Fibroblast of skin of left quadriceps (primary cell): ENCODE measurements at regions not wholly inside any gene's neighbourhood (a gene's known extent, or its start where the extent isn't known, plus 50 kb on each side); places are given as distances from the start of the nearest gene placed in this dataset.
"Not testable (repeated sequence)": the region's sequence is repeated elsewhere in the genome, so short reads cannot be mapped to it uniquely, and the experiment has no call there.

Experiments used
- DNase-seq, 2 experiments: peaks; one replicate each; pipeline ENCODE4 v3.0.0-alpha.2; 2013; ENCODE audit warnings: low read depth in 2 of 2

DNA sequence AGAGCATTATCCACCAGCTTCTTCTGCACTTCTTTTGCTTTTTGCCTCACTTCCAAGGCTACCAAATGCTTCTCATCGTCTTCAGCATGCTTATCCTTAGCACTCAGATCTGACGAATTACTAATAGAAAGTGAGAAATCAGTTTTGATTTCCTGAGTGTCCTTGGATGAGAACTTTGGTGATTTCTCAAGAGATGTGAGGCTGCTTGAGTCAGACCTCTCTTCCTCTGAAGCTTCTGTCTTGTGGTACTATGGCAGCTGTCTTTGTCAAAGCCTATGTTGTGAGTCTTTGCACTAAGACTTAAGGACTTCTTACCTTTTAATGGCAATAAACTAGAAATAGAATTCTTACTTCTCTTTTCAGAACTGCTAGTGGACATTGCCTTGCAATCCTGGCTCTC, 169.9 kb downstream of the CPE start:
- DNase-seq: no peak

DNA sequence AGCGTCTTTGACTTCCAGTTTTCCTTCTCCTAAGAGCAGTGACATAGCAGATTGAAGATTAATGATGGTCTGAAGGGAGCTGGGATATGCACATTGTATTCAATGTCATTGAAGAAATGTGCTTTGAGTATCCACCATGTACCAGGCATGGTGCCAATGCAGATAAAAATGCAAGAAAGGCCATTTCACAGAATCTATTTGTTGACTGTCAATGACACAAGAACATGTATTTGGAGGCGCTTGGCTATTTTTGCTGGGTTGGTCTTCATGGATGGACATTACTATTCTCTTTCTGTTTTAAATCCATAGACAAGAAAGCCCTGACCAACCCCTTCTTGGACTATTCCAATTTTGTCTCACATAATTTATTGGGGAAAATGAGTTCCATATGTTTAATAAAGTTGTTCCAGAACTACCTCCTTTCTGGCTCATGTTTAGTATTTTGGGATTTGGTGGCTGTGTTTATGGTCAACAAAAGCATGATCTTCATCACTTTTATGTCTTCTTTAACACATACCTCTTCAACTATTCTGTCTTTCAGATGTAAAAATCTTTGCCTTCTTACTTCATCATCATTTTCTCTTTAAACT, 174.5 kb downstream of the CPE start:
- DNase-seq: no peak

DNA sequence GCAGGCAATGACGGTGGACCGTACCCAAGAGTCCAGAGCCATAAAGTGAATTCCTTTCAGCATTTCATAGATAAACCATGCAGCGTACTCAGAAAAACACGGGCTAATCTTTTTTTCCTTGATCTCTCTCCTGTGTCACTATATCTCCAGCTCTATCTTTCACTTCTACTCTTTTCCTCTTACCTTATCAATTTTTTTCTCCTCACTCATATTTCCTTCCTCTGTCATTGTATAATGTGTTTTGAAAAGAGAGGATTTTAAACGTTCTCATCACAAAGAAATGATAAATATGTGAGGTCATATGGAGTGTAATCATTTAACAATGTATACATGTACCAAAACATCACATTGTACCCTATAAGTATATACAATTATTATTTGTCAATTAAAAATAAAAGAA, 176.5 kb downstream of the CPE start:
- DNase-seq: no peak

DNA sequence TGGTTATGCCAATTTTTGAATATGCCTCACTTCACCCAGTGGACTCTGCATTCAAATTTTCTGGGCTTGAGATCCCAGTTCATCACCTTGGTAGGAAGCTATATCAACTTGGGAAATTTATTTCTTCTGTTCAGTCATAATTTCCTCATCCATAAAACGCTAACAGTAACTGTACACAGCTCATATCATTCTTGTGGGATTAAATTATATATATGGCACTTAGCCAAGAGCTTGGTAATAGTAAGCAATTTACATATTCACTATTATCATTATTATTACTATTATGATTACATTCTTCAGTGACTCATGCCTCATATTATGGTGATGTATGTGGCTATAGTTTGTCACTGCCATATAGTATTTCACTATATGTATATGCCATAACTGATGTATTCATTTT, 177.6 kb downstream of the CPE start:
- no peak for DNase-seq

GRCh38 chr4:165560941-165561340, 182.1 kb downstream of the CPE start:
- no peak for DNase-seq

GRCh38 chr4:165563851-165564250, 185.0 kb downstream of the CPE start:
- DNase-seq: peak in 1 of 2 experiments; percentile 9

DNA sequence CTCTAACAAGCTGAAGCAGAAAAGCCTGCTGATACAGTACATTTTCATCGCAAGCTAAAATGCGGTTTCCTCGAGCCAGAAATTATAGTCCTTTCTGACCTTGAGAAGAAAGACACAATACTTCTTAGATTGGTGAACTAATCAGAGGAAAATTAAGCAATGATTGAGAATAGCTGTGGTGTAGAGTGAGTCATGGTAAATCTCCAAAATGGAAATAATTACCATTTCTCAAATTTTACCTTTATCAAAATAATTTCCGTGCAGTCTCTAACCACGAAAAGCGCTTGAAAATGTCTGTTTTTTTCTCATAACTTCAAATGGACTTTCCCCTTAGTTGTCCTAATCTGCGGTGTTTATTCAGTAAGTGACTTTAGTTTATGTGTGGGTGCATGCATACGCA, 190.2 kb downstream of the CPE start:
- DNase-seq: no peak

- DNase-seq: not testable (repeated sequence)
Observed at GRCh38 chr4:165571476-165571875, 192.7 kb downstream of the CPE start.

DNA sequence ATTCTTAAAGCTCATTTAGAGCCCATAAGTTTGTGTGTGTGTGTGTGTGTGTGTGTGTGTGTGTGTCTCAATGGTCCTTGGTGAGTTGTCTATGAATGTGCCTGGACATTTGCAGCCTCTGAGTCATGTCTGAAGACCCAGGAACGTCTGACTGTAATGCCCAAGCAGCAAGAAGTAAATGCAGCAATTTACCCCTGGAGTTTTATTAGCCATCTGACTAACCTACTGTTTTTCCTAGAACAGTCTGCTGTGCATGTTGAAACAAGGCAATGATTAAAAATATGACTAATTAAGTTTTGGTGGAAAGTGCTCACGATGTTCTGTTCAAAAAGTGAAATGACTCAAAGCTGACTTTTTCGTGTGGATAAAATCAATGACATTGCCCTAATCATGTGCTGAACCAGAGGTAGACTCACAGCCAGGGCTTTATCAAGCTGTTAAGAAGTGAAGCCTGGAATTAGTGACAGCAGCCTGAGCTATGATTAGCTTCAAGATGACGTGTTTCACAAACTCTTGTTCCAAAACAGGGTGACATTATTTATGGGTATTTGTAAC, 201.6 kb downstream of the CPE start:
- DNase-seq: peak; percentile 74

GRCh38 chr4:165583341-165583740, 204.5 kb downstream of the CPE start:
- DNase-seq: no peak

- no peak for DNase-seq
Observed at GRCh38 chr4:165584916-165585315, 206.1 kb downstream of the CPE start.

DNA sequence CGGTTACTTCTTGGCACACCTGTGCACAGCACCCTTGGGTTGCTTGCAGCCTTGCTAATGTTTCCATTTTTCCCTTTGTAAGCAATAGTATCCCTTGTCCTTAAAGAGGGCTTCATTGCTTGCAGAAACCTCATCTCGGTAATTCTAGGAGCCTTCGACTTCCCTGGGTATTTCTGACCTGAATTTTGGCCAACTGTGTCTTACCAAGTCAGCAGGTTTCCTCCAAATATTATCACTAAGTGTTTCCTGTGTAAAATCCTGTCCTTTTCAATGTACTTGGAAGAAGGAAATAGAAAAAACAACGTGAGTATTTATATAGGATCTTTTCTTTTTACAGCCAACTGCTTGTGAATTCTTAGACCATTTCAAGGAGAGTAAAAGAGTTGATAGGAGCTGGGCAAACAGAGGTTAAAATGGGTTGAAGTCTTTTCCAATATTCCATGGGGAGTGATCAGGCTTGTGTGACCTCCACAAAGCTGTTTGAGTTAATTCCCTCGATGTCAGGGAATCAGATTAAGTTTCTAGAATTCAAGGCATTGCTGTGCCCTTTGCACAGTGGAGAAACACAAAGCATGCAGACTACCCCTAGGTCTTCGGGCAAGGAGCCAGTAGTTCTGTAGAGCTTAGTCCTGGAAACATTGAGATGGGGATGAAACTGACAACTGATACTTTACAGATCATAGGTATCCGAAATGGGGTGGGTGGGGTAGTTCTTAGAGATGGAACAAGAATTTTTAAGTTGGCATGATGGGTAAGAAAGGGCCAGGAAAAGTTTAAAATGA, 209.9 kb downstream of the CPE start:
- no peak for DNase-seq

DNA sequence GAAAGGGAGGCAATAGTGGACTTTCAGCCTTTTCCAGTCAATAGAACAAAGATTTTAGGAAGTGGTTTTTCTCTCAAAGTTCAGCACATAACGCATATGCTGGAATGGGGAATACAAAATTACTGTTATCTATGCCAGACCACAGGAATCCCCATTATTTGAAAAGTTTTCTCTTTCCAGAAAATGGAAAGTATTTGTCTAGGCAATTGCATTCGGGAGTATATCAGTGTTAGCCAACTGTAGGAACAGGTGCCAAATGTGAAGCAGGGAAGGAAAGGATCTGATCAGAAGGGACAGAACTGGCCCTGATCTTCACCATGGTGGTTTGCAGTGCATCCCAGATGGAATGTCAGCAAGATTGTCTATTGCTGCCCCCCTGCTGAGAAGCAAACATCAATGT, 213.6 kb downstream of the CPE start:
- DNase-seq: peak; percentile 16 to 17

DNA sequence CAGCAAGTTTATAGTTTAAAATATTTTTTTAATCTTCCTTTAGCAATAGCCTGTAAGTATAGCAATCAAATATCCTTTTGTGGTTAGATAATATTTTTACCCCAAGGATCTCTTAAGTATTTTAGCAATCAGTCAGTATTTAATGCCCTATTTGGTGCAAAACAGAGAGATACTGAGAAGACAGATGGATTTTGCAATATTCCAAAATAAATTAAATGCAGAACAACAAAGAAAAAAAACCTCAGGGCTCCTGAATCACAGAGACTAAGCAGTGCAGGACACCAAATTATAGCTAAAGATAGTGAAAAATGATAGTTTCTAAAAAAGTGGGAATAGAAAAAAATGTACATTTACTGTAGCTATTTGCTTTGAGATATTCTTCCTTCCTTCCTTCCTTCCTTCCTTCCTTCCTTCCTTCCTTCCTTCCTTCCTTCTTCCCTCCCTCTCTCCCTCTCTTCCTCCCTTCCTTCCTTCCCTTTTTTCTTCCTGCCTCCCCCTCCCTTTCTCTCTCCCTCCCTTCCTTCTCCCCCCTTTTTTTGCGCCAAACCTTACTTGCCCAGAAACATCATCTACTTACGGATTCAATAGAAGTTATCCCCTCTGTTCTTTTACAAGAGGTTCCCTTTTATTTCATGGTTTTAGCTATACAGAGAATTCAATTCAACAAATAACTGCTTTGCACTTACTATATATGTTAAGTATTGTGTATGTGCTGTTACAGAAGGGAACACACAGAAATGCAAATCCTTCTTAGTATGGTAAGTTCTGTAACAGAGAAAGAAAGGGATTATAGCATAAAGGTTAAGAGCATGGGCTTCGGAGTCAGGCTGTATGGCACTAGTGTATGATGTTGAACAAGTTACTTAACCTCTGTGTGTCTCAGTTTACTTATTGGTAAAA, 219.0 kb downstream of the CPE start:
- DNase-seq: no peak

GRCh38 chr4:165600959-165601683, 222.3 kb downstream of the CPE start:
- no peak for DNase-seq

DNA sequence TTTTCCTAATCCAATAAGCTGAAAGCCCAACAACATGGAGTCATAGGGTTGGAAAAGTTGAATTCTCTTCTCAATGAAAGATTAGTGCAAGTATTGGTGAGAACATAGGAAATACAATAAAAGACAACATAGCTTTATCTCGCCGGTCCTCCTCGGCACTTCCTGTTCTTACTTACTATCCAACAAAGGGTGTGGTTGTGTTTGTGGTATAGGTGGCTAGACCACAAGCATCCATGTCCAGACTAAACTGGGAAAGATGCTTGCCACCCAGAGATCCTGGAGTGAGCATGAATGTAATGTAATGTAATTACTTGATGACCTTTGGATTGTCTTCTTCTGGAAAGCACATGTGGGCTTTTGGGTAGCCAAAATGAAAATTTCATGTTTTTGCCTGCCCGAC, 223.8 kb downstream of the CPE start:
- DNase-seq: no peak

DNA sequence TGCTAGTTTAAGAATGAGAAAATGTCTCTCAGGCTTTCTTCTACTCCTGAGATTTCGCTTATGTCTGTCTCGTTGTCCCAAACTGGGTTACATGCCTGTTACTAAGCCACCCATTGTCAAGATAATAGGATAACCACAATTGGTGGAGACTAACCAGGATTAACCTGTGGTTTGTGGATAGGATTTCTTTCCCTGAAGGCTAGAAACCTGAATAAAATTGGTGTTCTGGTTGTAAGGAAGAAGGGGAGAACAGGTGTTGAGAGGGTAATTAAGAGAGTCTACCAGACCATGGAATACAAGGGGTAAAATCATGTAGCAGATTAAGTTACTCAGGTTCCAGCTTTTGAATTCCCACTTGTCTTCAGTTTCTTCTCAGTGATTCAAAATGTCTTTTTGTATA, 225.4 kb downstream of the CPE start:
- no peak for DNase-seq

- DNase-seq: no peak
Observed at GRCh38 chr4:165605811-165606210, 227.0 kb downstream of the CPE start.

DNA sequence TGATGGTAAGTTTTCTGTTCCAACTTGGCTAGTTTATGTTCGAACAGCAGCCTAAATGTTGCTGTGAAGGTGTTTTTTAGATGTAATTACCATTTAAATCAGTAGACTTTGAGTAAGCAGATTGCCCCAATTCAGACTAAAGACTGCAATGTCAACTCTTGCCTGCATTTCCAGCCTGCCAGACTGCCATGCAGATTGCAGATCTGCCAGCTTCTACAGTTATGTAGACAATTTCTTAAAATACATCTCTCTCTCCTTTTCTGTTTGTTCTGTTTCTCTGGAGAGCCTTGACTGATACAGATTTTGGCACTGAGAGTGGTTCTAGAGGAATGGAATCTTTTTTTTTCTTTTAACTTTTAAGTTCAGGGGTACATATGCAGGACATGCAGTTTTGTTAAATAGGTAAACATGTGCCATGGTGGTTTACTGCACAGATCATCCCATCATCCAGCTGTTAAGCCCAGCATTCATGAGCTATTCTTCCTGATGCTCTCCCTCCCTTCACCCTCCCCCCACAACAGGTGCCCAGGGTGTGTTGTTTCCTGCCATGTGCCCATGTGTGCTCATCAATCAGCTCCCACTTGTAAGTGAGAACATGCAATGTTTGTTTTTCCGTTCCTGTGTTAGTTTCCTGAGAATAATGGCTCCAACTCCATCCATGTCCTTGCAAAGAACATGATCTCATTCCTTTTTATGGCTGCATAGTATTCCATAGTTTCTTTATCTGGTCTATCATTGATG, 227.8 kb downstream of the CPE start:
- DNase-seq: no peak

DNA sequence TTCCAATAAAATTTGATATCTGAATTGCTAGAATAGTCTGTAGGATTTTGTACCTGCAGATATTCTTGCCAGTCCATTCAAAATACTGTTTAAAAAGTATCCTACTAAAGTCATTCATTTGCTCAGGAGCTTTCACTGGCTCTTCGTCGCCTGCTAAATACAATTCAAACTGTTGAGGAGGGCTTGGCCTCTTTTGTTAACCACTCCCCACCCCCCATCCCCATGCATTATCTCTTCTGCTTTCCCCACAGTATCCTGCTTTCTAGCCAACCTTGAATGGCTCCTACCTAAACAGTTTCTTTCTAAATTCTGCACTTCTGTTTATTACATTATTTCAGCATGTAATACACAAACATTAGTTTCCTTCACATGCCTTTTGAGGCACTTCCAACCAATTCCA, 230.8 kb downstream of the CPE start:
- no peak for DNase-seq
